Testis (tissue), 2 donors: ENCODE measurements at regions not wholly inside any gene's neighbourhood (a gene's known extent, or its start where the extent isn't known, plus 50 kb on each side); places are given as distances from the start of the nearest gene placed in this dataset.

Source experiments
- DNase-seq: peaks from one replicate; pipeline ENCODE4 v3.0.0-alpha.2; 2019
- H3K27ac ChIP-seq, 2 donors: fragments of 200-600 bp; sonication (generic); one replicate each; pipeline ENCODE4 v1.5.1; 2019
- H3K27me3 ChIP-seq: fragments of 200-600 bp; sonication (generic); one replicate; pipeline ENCODE4 v1.5.1; 2019
- H3K36me3 ChIP-seq: fragments of 200-600 bp; sonication (generic); one replicate; pipeline ENCODE4 v1.5.1; 2017; ENCODE audit warnings: low read depth; ENCODE audit errors: missing control alignments
- H3K4me1 ChIP-seq: fragments of 200-600 bp; sonication (generic); one replicate; pipeline ENCODE4 v1.5.1; 2019
- H3K4me3 ChIP-seq, 2 donors: fragments of 200-600 bp; sonication (generic); one replicate each; pipeline ENCODE4 v1.5.1; 2017 to 2019
- H3K9me3 ChIP-seq: fragments of 200-600 bp; sonication (generic); one replicate; pipeline ENCODE4 v1.5.1; 2017
- POLR2A ChIP-seq: fragments of 450-650 bp; IDR thresholded peaks from one replicate; pipeline ENCODE4 v1.6.1; 2017; ENCODE audit warnings: antibody characterized with exemption, mild to moderate bottlenecking, moderate library complexity
- WGBS, 2 donors: methylation state at CpG; one replicate each; pipeline ENCODE4 v1.1.5; 2018; 5-methylcytosine and 5-hydroxymethylcytosine counted together
- intact Hi-C: fragments of 100-400 bp; cut with DNase I; formaldehyde crosslinking; loops from one replicate; pipeline ENCODE4 v1.15.1; 2023; ENCODE audit warnings: low total_unique reads
- TF ChIP-seq, protein P1 (sequence below), 3 experiments: fragments of 450-650 bp in 2 of 3; fragments of 200-600 bp in 1 of 3; sonication (generic) in 1 of 3; IDR thresholded peaks; one replicate each; pipeline ENCODE4 v1.5.1; 2016 to 2019; ENCODE audit warnings: antibody characterized with exemption in 3 of 3, mild to moderate bottlenecking in 2 of 3, moderate library complexity in 1 of 3

DNA sequence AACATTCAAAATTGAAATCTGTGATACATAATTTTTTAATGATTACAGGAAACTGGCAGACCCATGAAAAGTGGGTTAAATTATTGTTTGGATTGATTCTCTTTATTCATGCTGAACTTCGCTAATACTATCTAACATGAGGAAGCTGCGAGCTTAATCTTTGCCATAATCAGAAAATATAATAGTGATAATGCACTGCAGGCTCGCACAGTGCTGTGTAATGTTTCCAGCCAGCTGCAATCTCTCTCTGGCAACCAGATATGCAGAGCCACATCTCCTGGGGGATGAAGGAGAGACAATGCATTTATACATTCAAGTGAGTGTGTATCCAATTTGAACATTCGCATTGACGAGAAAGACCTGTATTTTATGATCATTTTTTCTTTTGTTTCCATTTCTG lies 669.7 kb upstream of the RGMB start:
- DNase-seq: no peak
- H3K36me3 ChIP-seq: no peaks in the 10 kb centered on the region
- H3K4me1 ChIP-seq: no peaks in the 10 kb centered on the region
- intact Hi-C loops: no loop called here
- WGBS, 2 donors: 74 to 80% methylated on average over 5 of the region's 5 CpGs
- TF ChIP-seq, protein P1, sequence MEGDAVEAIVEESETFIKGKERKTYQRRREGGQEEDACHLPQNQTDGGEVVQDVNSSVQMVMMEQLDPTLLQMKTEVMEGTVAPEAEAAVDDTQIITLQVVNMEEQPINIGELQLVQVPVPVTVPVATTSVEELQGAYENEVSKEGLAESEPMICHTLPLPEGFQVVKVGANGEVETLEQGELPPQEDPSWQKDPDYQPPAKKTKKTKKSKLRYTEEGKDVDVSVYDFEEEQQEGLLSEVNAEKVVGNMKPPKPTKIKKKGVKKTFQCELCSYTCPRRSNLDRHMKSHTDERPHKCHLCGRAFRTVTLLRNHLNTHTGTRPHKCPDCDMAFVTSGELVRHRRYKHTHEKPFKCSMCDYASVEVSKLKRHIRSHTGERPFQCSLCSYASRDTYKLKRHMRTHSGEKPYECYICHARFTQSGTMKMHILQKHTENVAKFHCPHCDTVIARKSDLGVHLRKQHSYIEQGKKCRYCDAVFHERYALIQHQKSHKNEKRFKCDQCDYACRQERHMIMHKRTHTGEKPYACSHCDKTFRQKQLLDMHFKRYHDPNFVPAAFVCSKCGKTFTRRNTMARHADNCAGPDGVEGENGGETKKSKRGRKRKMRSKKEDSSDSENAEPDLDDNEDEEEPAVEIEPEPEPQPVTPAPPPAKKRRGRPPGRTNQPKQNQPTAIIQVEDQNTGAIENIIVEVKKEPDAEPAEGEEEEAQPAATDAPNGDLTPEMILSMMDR (IDR thresholded peaks at IDR 0.05): no peak
- TF ChIP-seq POLR2A: no peak
- H3K27me3 ChIP-seq: no peaks in the 10 kb centered on the region
- no peak overlapping the region for H3K4me3 ChIP-seq
- H3K9me3 ChIP-seq: no peaks in the 10 kb centered on the region
- H3K27ac ChIP-seq: no peak overlapping the region

DNA sequence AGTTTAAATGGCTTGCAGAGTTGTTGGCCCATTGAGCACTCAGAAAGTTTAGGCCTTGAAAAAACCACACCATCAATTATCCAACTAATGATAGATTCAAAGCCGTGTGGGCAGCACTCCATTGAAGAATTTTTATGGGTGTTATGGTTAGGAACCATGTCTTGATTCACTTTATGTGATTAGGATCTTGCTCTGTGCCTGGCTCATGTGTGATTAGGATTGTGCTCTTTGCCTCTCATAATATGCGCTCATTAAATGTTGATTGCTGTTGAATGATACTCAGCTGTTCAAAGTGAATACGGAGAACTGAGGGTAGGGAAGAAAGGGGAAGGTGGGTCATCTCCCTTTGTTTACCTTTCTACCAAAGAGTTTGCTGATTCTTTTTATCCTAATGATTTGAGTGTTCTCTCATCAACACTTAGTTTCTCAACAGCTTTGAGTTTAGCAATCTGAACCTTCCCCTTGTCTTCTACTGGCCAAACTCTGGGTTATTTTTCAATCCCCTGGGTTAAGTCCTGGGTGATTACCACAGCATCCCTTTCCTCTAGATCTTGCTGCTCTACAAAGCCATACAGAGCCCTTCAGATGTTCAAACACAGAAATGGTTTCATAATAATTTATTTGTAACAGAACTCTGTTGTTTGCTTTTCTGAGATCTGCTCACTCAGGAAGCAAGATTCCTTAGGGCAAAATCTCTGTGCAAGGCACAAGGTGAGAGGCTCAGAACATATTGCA lies 668.8 kb upstream of the RGMB start:
- Histone ChIP-seq H3K27me3 (no peaks in the 10 kb centered on the region), H3K9me3 (no peaks in the 10 kb centered on the region), H3K4me3 (no peak overlapping the region), H3K4me1 (no peaks in the 10 kb centered on the region), H3K27ac (no peak overlapping the region), H3K36me3 (no peaks in the 10 kb centered on the region)
- intact Hi-C loops: no loop called here
- TF ChIP-seq, protein P1 (IDR thresholded peaks at IDR 0.05): no peak
- no peak for TF ChIP-seq POLR2A
- no peak for DNase-seq
- 68 to 71% methylated on average over 3 of the region's 3 CpGs for WGBS, 2 donors

DNA sequence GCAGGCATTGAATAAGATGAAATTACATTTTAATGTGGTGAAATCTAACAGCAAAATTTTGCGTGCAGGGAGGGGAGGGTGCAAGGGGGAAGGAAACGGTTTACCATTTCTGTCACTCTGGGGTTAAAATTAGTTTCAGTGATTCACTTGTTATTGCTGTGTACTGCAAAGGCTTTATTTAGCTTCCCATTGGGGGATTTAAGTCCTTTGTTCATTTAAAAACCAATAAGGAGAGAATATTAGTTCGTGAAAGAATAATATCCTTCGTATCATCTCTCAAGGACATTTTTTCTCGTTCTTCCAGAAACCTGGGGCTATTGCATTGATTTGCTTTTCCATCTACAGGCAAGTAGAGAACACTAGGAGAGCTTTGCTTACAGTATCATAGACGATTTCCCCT lies 667.8 kb upstream of the RGMB start:
- Histone ChIP-seq H3K27ac (no peak overlapping the region), H3K9me3 (no peaks in the 10 kb centered on the region), H3K36me3 (no peaks in the 10 kb centered on the region), H3K4me1 (no peaks in the 10 kb centered on the region), H3K27me3 (no peaks in the 10 kb centered on the region), H3K4me3 (no peak overlapping the region)
- DNase-seq: no peak
- intact Hi-C loops: no loop called here
- TF ChIP-seq POLR2A: no peak
- TF ChIP-seq, protein P1 (IDR thresholded peaks at IDR 0.05): no peak
- WGBS, 2 donors: 75 to 77% methylated on average over 6 of the region's 6 CpGs

DNA sequence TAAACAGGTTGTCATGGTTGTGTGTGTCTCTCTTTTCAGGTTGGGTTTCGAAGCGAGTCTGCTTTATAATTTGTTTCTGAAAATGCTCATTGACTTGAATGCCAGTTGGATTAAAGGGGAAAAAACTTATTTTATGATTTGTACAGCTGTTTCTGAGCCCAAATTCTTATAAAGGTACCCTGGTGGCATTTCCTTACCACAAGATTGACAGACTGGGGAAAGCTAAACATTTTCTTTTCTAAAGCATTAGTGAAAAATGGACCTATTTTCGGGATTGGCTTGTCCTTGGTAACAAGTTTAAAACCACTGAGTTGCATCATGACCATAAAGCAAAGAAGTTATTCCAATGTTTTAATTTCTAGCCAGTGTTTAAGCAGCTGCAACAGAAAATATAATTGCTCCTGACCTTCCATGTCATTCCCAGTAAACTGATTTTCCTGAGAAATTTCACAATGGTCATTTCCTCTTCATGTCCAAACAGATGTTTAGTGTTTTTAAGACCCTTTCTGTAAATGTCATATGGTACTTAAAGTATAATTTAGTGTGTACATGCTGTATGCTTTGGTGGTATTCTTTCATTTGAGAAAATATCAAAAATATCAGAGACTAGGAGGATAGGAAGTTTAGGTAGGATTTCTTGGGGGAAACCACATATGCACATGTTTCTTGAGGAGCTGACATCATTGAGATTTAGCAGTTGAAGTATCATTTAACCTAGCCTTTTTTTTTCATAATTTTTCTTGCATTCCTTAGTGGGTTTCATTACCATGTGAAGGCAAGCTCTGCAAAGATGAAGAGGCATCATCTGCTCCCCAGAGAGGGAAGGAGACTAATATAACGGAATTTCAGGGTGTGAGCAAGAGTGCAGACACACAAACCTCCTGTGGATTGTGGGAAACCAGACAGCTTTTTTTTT lies 667.1 kb upstream of the RGMB start:
- 71 to 74% methylated on average over 4 of the region's 4 CpGs for WGBS, 2 donors
- Histone ChIP-seq H3K27ac (no peak overlapping the region), H3K9me3 (no peaks in the 10 kb centered on the region), H3K4me1 (no peaks in the 10 kb centered on the region), H3K27me3 (no peaks in the 10 kb centered on the region), H3K36me3 (no peaks in the 10 kb centered on the region), H3K4me3 (no peak overlapping the region)
- TF ChIP-seq POLR2A: no peak
- TF ChIP-seq, protein P1 (IDR thresholded peaks at IDR 0.05): no peak
- intact Hi-C loops: no loop called here
- no peak for DNase-seq
